SK-N-SH (cell line): ENCODE measurements at regions not wholly inside any gene's neighbourhood (a gene's known extent, or its start where the extent isn't known, plus 50 kb on each side); places are given as distances from the start of the nearest gene placed in this dataset.

ENCODE experiments used
- CTCF ChIA-PET: fragments of 300-600, 350-600 bp; formaldehyde crosslinking; extraction: SDS; loops from one replicate; lab custom pipeline; 2021; lab: Yijun Ruan, JAX
- POLR2A ChIA-PET: fragments of 350-600 bp; sonication (Branson Sonifier 250); formaldehyde crosslinking; extraction: SDS; loops from one replicate; lab custom pipeline; 2020; ENCODE audit warnings: antibody characterized with exemption, inconsistent platforms; lab: Yijun Ruan, JAX
- DNase-seq: peaks from one replicate; pipeline ENCODE4 v3.0.0; 2012
- H2AFZ ChIP-seq: fragments of 200-600 bp; sonication (generic); 2 replicates; pipeline ENCODE4 v1.8.1; 2016; ENCODE audit warnings: antibody characterized with exemption, mild to moderate bottlenecking, low read depth
- H3F3A ChIP-seq: fragments of 200-600 bp; sonication (generic); replicated peaks from 2 replicates; pipeline ENCODE3; 2016; ENCODE audit warnings: antibody characterized with exemption, mild to moderate bottlenecking; ENCODE audit not compliant: insufficient read depth
- H3K27ac ChIP-seq, 2 experiments: fragments of 200-500 bp in 1 of 2; fragments of 200-600 bp in 1 of 2; sonication (Bioruptor generic) in 1 of 2; sonication (generic), shearing (Covaris generic) in 1 of 2; 2 replicates each; pipeline versions ENCODE4 v1.5.1 to v1.6.1; 2014 to 2016; ENCODE audit warnings: low read depth in 2 of 2, inconsistent platforms in 1 of 2, low read length in 1 of 2, mild to moderate bottlenecking in 1 of 2, mixed read lengths in 1 of 2
- H3K27me3 ChIP-seq: fragments of 200-600 bp; sonication (generic), shearing (Covaris generic); 2 replicates; pipeline ENCODE4 v1.6.1; 2016; ENCODE audit warnings: mixed run types; ENCODE audit not compliant: insufficient read depth
- H3K36me3 ChIP-seq, 2 experiments: fragments of 200-500 bp in 1 of 2; fragments of 200-600 bp in 1 of 2; sonication (Bioruptor generic) in 1 of 2; sonication (generic) in 1 of 2; replicated peaks in 1 of 2; 2 replicates each; pipeline versions ENCODE3 to v1.5.1; 2014 to 2016; ENCODE audit warnings: low read length in 1 of 2, mild to moderate bottlenecking in 1 of 2; ENCODE audit not compliant: insufficient read depth in 2 of 2, control insufficient read depth in 1 of 2
- H3K4me1 ChIP-seq, 2 experiments: fragments of 200-500 bp in 1 of 2; fragments of 200-600 bp in 1 of 2; sonication (Bioruptor generic) in 1 of 2; sonication (generic), shearing (Covaris generic) in 1 of 2; 2 replicates each; pipeline versions ENCODE4 v1.5.1 to v1.6.1; 2014 to 2016; ENCODE audit warnings: low read depth in 1 of 2, low read length in 1 of 2, mixed run types in 1 of 2; ENCODE audit not compliant: insufficient read depth in 2 of 2, control insufficient read depth in 1 of 2
- H3K4me2 ChIP-seq: fragments of 200-600 bp; sonication (generic), shearing (Covaris generic); 2 replicates; pipeline ENCODE4 v1.6.1; 2017; ENCODE audit warnings: mixed run types
- H3K4me3 ChIP-seq, 2 experiments: fragments of 200-500 bp in 1 of 2; fragments of 200-600 bp in 1 of 2; sonication (Bioruptor generic) in 1 of 2; sonication (generic), shearing (Covaris generic) in 1 of 2; 2 replicates each; pipeline versions ENCODE4 v1.5.1 to v1.8.1; 2014 to 2016; ENCODE audit warnings: low read depth in 2 of 2, inconsistent platforms in 1 of 2, low read length in 1 of 2, mild to moderate bottlenecking in 1 of 2, mixed read lengths in 1 of 2, moderate library complexity in 1 of 2
- H3K79me2 ChIP-seq: fragments of 200-600 bp; sonication (generic); 2 replicates; pipeline ENCODE4 v1.8.1; 2017; ENCODE audit warnings: mild to moderate bottlenecking; ENCODE audit not compliant: insufficient read depth
- H3K9ac ChIP-seq: fragments of 200-600 bp; sonication (generic); 2 replicates; pipeline ENCODE4 v1.6.1; 2017; ENCODE audit warnings: mixed run types
- H3K9me2 ChIP-seq: fragments of 200-600 bp; sonication (generic); 2 replicates; pipeline ENCODE4 v1.6.1; 2017; ENCODE audit warnings: mixed run types
- H3K9me3 ChIP-seq: fragments of 200-600 bp; sonication (generic); 2 replicates; pipeline ENCODE4 v1.6.1; 2017; ENCODE audit warnings: mixed run types, mild to moderate bottlenecking, moderate library complexity
- H4K20me1 ChIP-seq: fragments of 200-600 bp; sonication (generic); 2 replicates; pipeline ENCODE4 v1.6.1; 2017; ENCODE audit warnings: mild to moderate bottlenecking, mixed run types; ENCODE audit not compliant: insufficient read depth
- CHD2 ChIP-seq: fragments of 150-350 bp; IDR thresholded peaks from 2 replicates; pipeline ENCODE4 v1.6.1; 2018; ENCODE audit warnings: low read length; ENCODE audit not compliant: partially characterized antibody
- ELF1 ChIP-seq: IDR thresholded peaks from 2 replicates; pipeline ENCODE4 v1.4.0; 2012
- EP300 ChIP-seq, 2 experiments: IDR thresholded peaks; 2 replicates each; pipeline versions ENCODE4 v1.4.0 to v1.6.1; 2012; ENCODE audit warnings: borderline replicate concordance in 1 of 2, low read depth in 1 of 2, low read length in 1 of 2
- FOXJ3 ChIP-seq: sonication (generic); formaldehyde crosslinking; IDR thresholded peaks from 2 replicates; pipeline ENCODE4 v1.5.1; 2020; ENCODE audit warnings: mild to moderate bottlenecking, missing genetic modification reagents
- GABPA ChIP-seq: IDR thresholded peaks from 2 replicates; pipeline ENCODE4 v1.4.0; 2012; ENCODE audit warnings: low read depth, mild to moderate bottlenecking
- GATA2 ChIP-seq: sonication (generic); formaldehyde crosslinking; IDR thresholded peaks from 2 replicates; pipeline ENCODE4 v1.5.0; 2020; ENCODE audit warnings: mild to moderate bottlenecking, missing genetic modification reagents
- IRF3 ChIP-seq: fragments of 150-350 bp; IDR thresholded peaks from 2 replicates; pipeline ENCODE4 v1.6.1; 2016; ENCODE audit warnings: mild to moderate bottlenecking, low read depth, low read length
- NFIC ChIP-seq: IDR thresholded peaks from 2 replicates; pipeline ENCODE4 v1.4.0; 2012; ENCODE audit warnings: borderline replicate concordance
- NRF1 ChIP-seq: IDR thresholded peaks from 2 replicates; pipeline ENCODE4 v1.6.1; 2012; ENCODE audit warnings: low read depth, mild to moderate bottlenecking, low read length
- PBX3 ChIP-seq: IDR thresholded peaks from 2 replicates; pipeline ENCODE4; 2012
- POLR2AphosphoS5 ChIP-seq: IDR thresholded peaks from 2 replicates; pipeline ENCODE4 v1.6.1; 2012; ENCODE audit warnings: low read depth, low read length
- RAD21 ChIP-seq: IDR thresholded peaks from 2 replicates; pipeline ENCODE4 v1.6.1; 2012; ENCODE audit warnings: mild to moderate bottlenecking, low read length
- RCOR1 ChIP-seq: fragments of 150-350 bp; IDR thresholded peaks from 2 replicates; pipeline ENCODE4 v1.6.1; 2017; ENCODE audit warnings: antibody characterized with exemption, low read length
- RFX5 ChIP-seq: IDR thresholded peaks from 2 replicates; pipeline ENCODE4 v1.6.1; 2012; ENCODE audit warnings: mild to moderate bottlenecking, improper control_type of control experiment, low read length
- RXRA ChIP-seq: IDR thresholded peaks from 2 replicates; pipeline ENCODE4 v1.4.0; 2012; ENCODE audit warnings: low read depth, mild to moderate bottlenecking, borderline replicate concordance
- SMC3 ChIP-seq: IDR thresholded peaks from 2 replicates; pipeline ENCODE4 v1.6.1; 2012; ENCODE audit warnings: low read depth, low read length, improper control_type of control experiment
- TAF1 ChIP-seq: IDR thresholded peaks from 2 replicates; pipeline ENCODE4 v1.6.1; 2012; ENCODE audit warnings: low read depth, mild to moderate bottlenecking, low read length, moderate library complexity, borderline replicate concordance
- TCF12 ChIP-seq: IDR thresholded peaks from 2 replicates; pipeline ENCODE4 v1.4.0; 2012
- TEAD4 ChIP-seq: IDR thresholded peaks from 2 replicates; pipeline ENCODE4 v1.4.0; 2012; ENCODE audit warnings: mild to moderate bottlenecking, borderline replicate concordance; ENCODE audit not compliant: insufficient read depth
- USF2 ChIP-seq: fragments of 150-350 bp; IDR thresholded peaks from 2 replicates; pipeline ENCODE4 v1.6.1; 2017; ENCODE audit warnings: antibody characterized with exemption, low read length, low read depth, borderline replicate concordance
- WGBS: methylation state at CpG from one replicate; pipeline ENCODE4 v1.1.6; 2017; ENCODE audit warnings: low lambda C conversion rate; 5-methylcytosine and 5-hydroxymethylcytosine counted together

GRCh38 chr4:137194670-137195069, 337.6 kb downstream of the PCDH18 start:
- no peaks in the 10 kb centered on the region for H3K9me3 ChIP-seq
- POLR2A ChIA-PET = no interaction called here
- H3K79me2 ChIP-seq = no peaks in the 10 kb centered on the region
- H3K4me1 ChIP-seq = no peaks in the 10 kb centered on the region
- CTCF ChIA-PET = no interaction called here
- no peaks in the 10 kb centered on the region for H3K9me2 ChIP-seq
- H3K4me3 ChIP-seq = no peak overlapping the region
- H3K36me3 ChIP-seq = no peaks in the 10 kb centered on the region
- no peaks in the 10 kb centered on the region for H3K27me3 ChIP-seq
- H3K9ac ChIP-seq = no peak overlapping the region
- H3K4me2 ChIP-seq = no peak overlapping the region
- no peak for TF ChIP-seq RXRA
- no peak for TF ChIP-seq TAF1
- no peak for TF ChIP-seq EP300 (IDR thresholded peaks at IDR 0.05; ENCODE audit: borderline replicate concordance in 1 of 2, low read depth in 1 of 2, low read length in 1 of 2)
- no peak for TF ChIP-seq GABPA
- no peak for TF ChIP-seq RFX5
- no peak for TF ChIP-seq ELF1
- no peak for TF ChIP-seq USF2
- no peak for TF ChIP-seq NRF1
- TF ChIP-seq TEAD4 = no peak
- TF ChIP-seq IRF3 = no peak
- TF ChIP-seq POLR2AphosphoS5 = no peak
- TF ChIP-seq FOXJ3 = no peak
- TF ChIP-seq RCOR1 = no peak
- no peak for TF ChIP-seq PBX3
- no peak for TF ChIP-seq SMC3
- no peak for TF ChIP-seq TCF12
- no peak for TF ChIP-seq NFIC
- no peak for TF ChIP-seq RAD21
- TF ChIP-seq GATA2 (CRISPR knock-in tag) = no peak
- no peak for TF ChIP-seq CHD2
- H3F3A ChIP-seq = no peaks in the 10 kb centered on the region
- no peak overlapping the region for H2AFZ ChIP-seq
- no peak for DNase-seq
- H4K20me1 ChIP-seq = no peaks in the 10 kb centered on the region
- H3K27ac ChIP-seq = no peak overlapping the region
- WGBS = 88% methylated on average over 1 of the region's 1 CpG
